ENCODE measurements at regions not wholly inside any gene's neighbourhood (a gene's known extent, or its start where the extent isn't known, plus 50 kb on each side); places are given as distances from the start of the nearest gene placed in this dataset.

GRCh38 chr5:31051316-31051715 lies 142.2 kb upstream of the CDH6 start:
- TF ChIP-seq POLR2A (IDR thresholded peaks at IDR 0.05) (no peak), CTCF (IDR thresholded peaks at IDR 0.05) (no peak)

Data from Peyer's patch (tissue), 4 donors.